Skin epidermis (tissue), 12 donors: ENCODE measurements at regions not wholly inside any gene's neighbourhood (a gene's known extent, or its start where the extent isn't known, plus 50 kb on each side); places are given as distances from the start of the nearest gene placed in this dataset.
"Not testable (repeated sequence)": the region's sequence is repeated elsewhere in the genome, so short reads cannot be mapped to it uniquely, and the experiment has no call there.

Source experiments
- H3K27ac ChIP-seq, 21 experiments: fragments of 200-600 bp; sonication (generic) in 11 of 21; one replicate each; pipeline ENCODE4 v1.5.0; 2020; ENCODE audit warnings: mild to moderate bottlenecking in 3 of 21, inconsistent platforms in 2 of 21, moderate library complexity in 2 of 21
- H3K4me3 ChIP-seq, 7 experiments: fragments of 200-600 bp; sonication (generic) in 2 of 7; one replicate each; pipeline ENCODE4 v1.5.0; 2020; ENCODE audit warnings: inconsistent platforms in 2 of 7, mild to moderate bottlenecking in 2 of 7, moderate library complexity in 1 of 7

DNA sequence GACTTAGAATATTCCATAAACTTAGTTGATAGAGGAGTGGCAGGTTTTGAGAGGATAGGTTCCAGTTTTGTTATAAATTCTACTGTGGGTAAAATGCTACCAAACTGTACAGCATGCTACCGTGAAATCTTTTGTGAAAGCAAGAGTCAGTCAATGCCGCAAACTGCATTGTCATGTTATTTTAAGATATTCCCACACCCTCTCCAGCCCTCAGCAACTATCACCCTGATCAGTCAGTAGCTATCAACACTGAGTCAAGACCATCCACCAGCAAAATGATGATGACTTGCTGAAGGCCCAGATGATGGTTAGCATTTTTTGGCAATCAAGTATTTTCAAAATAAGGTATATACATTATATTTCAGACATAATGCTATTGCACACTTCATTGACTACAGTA lies 182.4 kb upstream of the ZNF337 start:
- H3K27ac ChIP-seq, H3K4me3 ChIP-seq: not testable (repeated sequence)

DNA sequence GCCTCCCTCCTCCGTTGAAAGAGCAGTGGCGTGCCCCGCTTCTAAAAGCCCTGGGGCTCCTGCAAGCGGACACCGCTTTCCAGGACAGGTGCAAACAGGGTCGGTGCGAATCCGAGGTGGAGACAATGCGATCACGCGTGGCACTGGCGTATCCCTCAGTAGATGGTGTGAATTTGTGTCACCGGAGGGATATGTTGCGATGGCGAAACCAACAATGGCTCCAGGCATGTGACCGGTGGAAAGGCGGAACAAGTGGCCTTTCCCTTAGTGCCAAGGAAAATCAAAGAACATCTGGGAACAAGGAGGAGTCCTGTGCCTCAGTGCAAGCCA lies 172.0 kb upstream of the ZNF337 start:
- not testable (repeated sequence) for H3K27ac ChIP-seq
- peak overlapping the region in 5 of 7 experiments; percentile 20 to 39 (median 26) for H3K4me3 ChIP-seq

DNA sequence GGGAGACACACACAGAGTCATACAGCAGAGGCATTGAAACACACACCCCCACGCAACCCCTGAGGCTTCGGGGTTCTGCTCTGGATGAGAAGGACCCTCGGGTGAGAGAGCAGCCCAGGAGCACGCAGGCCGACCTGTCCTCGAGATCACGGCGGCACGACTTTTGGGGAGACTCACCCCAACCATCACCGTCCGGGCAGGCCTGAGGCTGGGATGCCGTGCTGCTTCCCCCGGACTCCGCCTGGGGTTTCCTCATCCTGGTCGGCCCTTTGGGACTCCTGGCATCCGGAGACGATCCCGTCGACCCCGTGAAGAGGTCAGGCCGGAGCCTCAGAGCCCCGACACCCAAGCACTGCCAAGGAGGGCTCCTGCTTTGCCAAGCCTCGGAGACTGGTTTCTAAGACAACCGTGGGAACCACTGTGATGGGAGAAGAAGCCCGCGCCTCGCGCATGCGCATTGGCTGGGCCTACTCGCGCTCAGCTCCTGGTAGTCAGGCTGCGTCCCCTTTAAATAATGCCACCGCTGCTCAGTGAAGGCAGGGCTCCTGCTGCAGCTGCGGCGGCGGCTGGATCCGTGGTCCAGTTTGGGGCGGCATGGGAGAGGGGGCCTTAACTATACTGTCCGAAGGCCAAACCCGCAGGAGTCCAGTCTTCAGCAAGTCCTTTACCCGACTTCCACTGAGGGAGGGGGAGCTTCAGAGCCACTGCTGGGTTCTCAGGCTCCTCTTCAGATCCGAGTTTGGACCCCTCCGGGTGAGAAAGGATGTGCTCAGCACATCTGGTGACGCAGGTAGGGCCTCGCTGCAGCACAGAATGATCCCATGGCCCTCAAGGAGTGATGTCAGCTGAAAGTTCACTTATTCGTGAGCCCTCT lies 171.4 kb upstream of the ZNF337 start:
- Histone ChIP-seq H3K4me3 (peak overlapping the region in 5 of 7 experiments; percentile 20 to 39 (median 26)), H3K27ac (no peak overlapping the region)

DNA sequence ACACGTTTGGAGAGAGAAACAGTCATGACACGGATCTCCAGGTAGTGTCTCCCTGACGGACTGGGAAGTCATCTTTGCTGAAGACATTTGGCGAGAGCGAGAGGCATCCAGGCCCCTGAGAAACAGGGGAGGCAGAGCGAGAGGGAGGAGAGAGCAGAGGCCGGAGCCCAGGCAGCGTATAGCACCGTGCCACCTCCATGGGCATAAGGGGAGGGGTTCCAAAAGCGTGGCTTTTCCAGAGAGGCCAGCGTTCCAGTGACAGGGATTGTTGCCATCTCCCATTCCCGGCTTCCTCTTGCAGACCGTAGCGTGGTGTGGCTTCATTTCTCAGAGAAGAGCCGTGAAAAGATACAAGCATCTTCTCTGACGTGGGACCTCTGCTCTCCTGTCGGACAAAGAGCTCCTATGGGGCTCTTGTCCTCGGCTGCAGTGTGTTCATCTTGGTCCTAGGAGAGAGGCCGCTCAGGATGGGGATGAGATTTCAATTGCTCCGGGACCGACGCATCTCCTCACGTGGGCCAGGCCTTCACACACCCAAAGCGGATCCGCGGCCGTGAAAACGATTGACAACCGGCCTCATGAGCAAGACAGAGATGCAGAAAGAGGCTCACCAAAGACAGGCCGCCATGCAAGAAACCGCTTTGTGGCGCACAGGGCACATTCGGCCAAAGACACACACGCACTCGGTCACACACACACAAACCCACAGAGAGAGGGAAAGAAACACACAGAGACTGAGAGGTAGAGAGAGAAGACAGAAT lies 170.5 kb upstream of the ZNF337 start:
- H3K27ac ChIP-seq, H3K4me3 ChIP-seq: not testable (repeated sequence)

DNA sequence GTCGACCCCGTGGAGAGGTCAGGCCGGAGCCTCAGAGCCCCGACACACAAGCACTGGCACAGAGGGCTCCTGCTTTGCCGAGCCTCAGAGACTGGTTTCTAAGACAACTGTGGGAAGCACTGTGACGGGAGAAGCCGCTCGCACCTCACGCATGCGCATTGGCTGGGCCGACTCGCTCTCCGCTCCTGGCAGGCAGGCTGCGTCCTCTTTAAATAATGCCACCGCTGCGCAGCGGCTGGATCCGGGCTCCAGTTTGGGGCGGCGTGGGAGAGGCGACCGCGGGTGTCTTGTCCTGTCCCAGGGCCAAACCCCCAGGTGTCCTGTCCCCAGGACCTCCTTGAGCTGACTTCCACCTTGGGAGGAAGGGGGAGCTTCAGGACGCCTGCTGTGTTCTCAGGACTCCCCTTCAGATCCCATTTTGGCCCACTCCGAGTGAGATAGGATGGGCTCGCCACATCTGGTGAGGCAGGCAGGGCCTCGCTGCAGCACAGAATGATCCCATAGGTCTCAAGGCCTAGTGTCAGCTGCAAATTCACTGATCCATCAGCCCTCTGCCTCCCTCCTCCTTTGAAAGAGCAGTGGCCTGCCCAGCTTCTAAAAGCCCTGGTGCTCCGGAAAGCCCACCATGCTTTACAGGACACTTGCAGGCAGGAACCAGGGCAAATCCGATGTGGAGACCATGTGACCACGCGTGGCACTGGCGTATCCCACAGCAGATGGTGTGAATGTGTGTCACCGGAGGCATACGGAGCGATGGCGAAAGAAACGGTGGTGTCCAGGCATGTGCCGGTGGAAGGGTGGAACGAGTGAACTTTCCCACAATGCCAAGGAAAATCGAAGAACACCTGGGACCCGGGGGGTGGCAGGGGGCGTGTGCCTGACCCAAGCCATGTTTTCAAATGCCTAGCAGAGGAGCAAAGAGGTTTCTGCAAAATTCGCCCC lies 169.3 kb upstream of the ZNF337 start:
- no peak overlapping the region for H3K27ac ChIP-seq

DNA sequence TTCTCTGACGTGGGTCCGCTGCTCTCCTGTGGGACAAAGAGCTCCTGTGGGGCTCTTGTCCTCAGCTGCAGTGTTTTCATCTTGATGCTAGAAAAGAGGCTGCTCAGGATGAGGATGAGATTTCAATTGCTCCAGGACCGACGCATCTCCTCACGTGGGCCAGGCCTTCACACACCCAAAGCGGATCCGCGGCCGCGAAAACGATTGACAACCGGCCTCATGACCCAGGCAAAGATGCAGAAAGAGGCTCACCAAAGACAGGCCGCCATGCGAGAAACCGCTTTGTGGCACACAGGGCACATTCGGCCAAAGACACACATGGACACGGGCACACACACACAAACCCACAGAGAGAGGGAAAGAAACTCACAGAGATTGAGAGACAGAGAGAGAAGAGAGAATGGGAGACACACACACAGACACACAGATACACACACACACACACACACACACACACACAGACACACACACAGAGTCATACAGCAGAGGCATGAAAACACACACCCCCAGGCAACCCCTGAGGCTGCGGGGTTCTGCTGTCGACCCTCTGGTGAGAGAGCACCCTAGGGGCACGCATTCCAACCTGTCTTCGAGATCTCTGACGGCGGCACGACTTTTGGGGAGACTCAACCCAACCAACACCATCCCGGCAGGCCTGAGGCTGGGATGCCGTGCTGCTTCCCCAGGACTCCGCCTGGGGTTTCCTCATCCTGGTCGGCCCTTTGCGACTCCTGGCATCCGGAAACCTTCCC lies 168.5 kb upstream of the ZNF337 start:
- H3K4me3 ChIP-seq: peak overlapping the region; percentile 10 to 29 (median 22)
- not testable (repeated sequence) for H3K27ac ChIP-seq

More for the DNA sequence above, 169.3 kb upstream of the ZNF337 start:
- peak overlapping the region; percentile 10 to 29 (median 22) for H3K4me3 ChIP-seq

DNA sequence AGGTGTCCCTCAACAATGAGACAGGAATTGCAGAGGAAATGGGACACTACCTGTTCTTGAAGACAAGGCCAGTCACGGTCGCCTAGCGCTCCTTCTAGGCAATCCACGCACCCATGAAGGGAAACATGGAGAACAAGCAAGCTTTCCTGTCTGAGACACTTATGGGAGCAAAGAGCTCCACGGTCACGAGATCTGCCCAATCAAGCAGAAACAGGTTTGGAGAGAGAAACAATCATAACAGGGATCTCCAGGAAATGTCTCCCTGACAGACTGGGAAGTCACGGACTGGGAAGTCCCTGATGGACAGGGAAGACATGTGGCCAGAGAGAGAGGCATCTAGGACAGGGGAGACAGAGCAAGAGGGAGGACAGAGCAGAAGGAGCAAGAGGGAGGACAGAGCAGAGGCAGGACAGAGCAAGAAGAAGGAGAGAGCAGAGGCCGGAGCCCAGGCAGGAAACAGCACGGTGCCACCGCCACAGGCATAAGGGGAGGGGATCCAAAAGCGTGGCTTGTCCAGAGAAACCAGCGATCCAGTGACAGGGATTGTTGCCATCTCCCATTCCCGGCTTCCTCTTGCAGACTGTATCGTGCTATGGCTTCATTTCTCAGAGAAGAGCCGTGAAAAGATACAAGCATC lies 167.8 kb upstream of the ZNF337 start:
- Histone ChIP-seq H3K27ac (no peak overlapping the region), H3K4me3 (no peak overlapping the region)

DNA sequence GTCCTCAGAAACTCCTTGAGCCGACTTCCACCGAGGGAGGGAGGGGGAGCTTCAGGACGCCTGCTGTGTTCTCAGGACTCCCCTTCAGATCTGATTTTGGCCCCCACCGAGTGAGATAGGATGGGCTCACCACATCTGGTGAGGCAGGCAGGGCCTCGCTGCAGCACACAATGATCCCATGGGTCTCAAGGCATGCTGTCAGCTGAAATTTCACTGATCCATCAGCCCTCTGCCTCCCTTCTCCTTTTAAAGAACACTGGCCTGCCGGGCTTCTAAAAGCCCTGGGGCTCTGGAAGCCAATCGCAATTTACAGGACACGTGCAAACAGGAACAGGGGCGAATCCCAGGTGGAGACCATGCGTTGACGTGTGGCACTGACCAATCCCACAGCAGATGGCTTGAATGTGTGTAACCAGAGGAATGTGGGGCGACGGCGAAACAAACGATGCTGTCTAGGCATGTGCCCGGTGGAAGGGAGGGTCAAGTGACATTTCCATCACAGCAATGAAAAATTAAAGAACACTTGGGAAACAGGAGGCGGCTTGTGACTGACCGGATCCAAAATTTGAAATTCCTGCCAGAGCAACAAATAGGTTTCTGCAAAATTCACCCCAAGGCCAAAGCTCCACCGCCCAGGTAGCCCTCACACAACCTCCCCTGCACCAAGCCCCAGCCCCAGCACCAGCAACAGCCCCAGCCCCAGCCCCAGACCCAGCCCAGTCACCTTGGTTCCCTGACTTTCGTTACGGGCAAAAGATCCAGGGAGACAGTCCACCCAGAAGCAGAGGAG lies 167.1 kb upstream of the ZNF337 start:
- Histone ChIP-seq H3K27ac (no peak overlapping the region), H3K4me3 (peak overlapping the region; percentile 14 to 43 (median 20))

DNA sequence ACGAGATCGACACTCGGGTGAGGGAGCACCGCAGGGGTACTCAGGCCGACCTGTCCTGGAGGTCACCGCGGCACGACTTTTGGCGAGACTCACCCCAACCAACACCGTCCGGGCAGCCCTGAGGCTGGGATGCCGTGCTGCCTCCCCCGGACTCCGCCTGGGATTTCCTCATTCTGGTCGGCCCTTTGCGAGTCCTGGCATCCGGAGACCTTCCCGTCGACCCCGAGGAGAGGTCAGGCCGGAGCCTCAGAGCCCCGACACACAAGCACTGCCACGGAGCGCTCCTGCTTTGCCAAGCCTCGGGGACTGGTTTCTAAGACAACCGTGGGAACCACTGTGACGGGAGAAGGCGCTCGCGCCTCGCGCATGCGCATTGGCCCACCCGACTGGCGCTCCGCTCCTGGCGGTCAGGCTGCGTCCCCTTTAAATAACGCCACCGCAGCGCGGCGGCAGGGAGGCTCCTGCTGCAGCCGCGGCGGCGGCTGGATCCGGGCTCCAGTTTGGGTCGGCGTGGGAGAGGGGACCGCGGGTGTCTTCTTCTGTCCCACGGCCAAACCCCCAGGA lies 166.4 kb upstream of the ZNF337 start:
- H3K4me3 ChIP-seq: peak overlapping the region; percentile 14 to 43 (median 20)
- not testable (repeated sequence) for H3K27ac ChIP-seq

DNA sequence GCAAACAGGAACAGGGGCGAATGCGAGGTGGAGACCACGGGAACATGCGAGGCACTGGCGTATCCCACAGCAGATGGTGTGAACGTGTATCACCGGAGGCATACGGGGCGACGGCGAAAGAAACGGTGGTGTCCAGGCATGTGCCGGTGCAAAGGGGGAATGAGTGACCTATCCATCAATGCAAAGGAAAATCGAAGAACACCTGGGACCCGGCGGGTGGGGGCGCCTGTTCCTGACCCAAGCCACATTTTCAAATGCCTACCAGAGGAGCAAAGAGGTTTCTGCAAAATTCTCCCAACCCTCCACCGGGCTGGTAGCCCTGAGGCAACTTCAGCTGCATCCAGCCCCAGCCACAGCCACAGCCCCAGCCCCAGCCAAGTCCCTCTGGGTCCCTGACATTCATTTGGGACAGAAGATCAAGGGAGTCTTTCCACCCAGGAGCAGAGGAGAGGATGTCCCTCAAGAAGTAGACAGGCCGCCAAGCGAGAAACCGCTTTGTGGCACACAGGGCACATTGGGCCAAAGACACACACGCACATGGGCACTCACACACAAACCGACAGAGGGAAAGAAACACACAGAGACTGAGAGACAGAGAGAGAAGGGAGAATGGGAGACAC lies 164.0 kb upstream of the ZNF337 start:
- Histone ChIP-seq H3K27ac (no peak overlapping the region), H3K4me3 (no peak overlapping the region)

DNA sequence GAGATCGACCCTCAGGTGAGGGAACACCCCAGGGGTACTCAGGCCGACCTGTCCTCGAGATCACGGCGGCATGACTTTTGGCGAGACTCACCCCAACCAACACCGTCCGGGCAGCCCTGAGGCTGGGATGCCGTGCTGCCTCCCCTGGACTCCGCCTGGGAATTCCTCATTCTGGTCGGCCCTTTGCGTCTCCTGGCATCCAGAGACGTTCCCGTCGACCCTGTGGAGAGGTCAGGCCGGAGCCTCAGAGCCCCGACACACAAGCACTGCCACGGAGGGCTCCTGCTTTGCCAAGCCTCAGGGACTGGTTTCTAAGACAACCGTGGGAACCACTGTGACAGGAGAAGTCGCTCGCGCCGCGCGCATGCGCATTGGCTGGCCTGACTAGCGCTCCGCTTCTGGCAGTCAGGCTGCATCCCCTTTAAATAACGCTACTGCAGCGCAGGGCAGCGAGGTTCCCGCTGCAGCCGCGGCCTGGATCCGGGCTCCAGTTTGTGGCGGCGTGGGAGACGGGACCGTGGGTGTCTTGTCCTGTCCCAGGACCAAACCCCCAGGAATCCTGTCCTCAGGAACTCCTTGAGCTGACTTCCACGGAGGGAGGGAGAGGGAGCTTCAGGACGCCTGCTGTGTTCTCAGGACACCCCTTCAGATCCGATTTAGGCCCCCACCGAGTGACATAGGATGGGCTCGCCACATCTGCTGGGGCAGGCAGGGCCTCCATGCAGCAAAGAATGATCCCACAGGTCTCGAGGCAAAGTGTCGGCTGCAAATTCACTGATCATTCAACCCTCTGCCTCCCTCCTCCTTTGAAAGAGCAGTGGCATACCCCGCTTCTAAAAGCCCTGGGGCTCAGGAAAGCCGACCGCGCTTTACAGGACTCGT lies 163.2 kb upstream of the ZNF337 start:
- peak overlapping the region in 2 of 7 experiments; percentile 9 to 14 for H3K4me3 ChIP-seq
- no peak overlapping the region for H3K27ac ChIP-seq

DNA sequence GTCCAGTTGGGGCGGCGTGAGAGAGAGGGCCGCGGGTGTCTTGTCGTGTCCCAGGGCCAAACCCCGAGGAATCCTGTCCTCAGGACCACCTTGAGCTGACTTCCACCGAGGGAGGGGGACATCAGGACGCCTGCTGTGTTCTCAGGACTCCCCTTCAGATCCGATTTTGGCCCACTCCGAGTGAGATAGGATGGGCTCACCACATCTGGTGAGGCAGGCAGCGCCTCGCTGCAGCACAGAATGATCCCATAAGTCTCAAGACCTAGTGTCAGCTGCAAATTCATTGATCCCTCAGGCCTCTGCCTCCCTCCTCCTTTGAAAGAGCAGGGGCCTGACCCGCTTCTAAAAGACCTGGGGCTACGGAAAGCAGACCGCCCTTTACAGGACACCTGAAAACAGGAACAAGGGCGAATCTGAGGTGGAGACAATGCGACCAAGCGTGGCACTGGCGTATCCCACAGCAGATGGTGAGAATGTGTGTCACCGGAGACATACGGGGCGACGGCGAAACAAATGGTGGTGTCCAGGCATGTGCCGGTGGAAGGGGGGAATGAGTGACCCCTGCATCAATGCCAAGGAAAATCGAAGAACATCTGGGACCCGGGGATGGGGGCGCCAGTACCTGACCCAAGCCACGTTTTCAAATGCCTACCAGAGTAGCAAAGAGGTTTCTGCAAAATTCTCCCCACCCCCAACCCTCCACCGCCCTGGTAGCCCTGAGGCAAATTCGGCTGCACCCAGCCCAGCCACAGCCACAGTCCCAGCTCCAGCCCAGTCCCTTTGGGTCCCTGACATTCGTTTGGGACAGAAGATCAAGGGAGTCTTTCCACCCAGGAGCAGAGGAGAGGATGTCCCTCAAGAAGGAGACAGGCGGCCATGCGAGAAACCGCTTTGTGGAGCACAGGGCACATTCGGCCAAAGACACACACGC lies 162.1 kb upstream of the ZNF337 start:
- no peak overlapping the region for H3K27ac ChIP-seq

DNA sequence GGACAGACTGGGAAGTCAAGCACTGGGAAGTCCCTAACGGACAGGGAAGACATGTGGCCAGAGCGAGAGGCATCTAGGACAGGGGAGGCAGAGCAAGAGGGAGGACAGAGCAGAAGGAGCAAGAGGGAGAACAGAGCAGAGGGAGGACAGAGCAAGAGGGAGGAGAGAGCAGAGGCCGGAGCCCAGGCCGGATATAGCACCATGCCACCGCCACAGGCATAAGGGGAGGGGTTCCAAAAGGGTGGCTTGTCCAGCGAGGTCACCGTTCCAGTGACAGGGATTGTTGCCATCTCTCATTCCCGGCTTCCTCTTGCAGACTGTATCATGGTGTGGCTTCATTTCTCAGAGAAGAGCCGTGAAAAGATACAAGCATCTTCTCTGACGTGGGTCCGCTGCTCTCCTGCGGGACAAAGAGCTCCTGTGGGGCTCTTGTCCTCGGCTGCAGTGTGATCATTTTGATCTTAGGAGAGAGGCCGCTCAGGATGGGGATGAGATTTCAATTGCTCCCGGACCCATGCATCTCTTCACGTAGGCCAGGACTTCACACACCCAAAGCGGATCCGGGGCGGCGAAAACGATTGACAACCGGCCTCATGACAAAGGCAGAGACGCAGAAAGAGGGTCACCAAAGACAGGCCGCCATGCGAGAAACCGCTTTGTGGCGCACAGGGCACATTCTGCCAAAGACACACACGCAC lies 160.6 kb upstream of the ZNF337 start:
- H3K4me3 ChIP-seq, H3K27ac ChIP-seq: not testable (repeated sequence)

More for the DNA sequence above, 162.1 kb upstream of the ZNF337 start:
- H3K4me3 ChIP-seq: peak overlapping the region in 2 of 7 experiments; percentile 0 to 8

DNA sequence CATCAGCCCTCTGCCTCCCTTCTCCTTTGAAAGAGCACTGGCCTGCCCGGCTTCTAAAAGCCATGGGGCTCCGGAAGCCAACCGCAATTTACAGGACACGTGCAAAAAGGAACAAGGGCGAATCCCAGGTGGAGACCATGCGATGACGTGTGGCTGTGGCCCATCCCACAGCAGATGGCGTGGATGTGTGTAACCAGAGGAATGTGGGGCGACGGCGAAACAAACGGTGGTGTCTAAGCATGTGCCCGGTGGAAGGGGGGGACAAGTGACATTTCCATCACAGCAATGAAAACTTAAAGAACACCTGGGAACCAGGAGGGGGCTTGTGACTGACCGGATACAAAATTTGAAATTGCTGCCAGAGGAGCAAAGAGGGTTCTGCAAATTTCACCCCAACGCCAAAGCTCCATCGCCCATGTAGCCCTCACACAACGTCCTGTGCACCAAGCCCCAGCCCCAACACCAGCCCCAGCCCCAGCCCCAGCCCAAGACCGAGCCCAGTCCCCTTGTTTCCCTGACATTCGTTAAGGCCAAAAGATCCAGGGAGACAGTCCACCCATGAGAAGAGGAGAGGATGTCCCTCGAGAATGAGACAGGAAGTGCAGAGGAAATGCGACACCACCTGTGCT lies 159.7 kb upstream of the ZNF337 start:
- H3K4me3 ChIP-seq: no peak overlapping the region
- H3K27ac ChIP-seq: no peak overlapping the region
